ENCODE measurements at regions not wholly inside any gene's neighbourhood (a gene's known extent, or its start where the extent isn't known, plus 50 kb on each side); places are given as distances from the start of the nearest gene placed in this dataset.

GRCh38 chr1:5728663-5729355 lies 263.4 kb downstream of the NPHP4 start:
- FAIRE-seq (no peak), DNase-seq (ENCODE audit: low read depth, low spot score) (no peak), ATAC-seq (no peak)
- POLR2A ChIA-PET = no interaction called here
- Histone ChIP-seq H3K4me3 (no peak overlapping the region), H3K9me3 (replicated peaks; ENCODE audit: control insufficient read depth, insufficient read depth, low read length) (no peaks in the 10 kb centered on the region), H3K36me3 (ENCODE audit: control insufficient read depth in 2 of 2, insufficient read depth in 2 of 2, low read length in 1 of 2) (no peaks in the 10 kb centered on the region), H3K27me3 (replicated peaks in 1 of 2; ENCODE audit: control insufficient read depth in 2 of 2, insufficient read depth in 2 of 2, low read length in 1 of 2) (peaks cover 0 to 1% of the 10 kb centered on the region in 2 experiments; a peak in 1 of 4 replicates), H3K79me2 (ENCODE audit: control insufficient read depth, insufficient read depth, low read length) (no peaks in the 10 kb centered on the region), H3K4me2 (ENCODE audit: control insufficient read depth, insufficient read depth) (no peak overlapping the region), H4K20me1 (ENCODE audit: control insufficient read depth, insufficient read depth) (no peaks in the 10 kb centered on the region), H2AFZ (ENCODE audit: control insufficient read depth, low read depth, low read length) (no peak overlapping the region), H3K27ac (ENCODE audit: control insufficient read depth, insufficient read depth) (no peak overlapping the region), H3K4me1 (ENCODE audit: control insufficient read depth, insufficient read depth, low read length) (no peaks in the 10 kb centered on the region), H3K9ac (ENCODE audit: control insufficient read depth, insufficient read depth, low read length) (no peak overlapping the region)
- BruUV-seq (replicated peaks) = no TSS peak
- TF ChIP-seq ATF2 (IDR thresholded peaks at IDR 0.05; ENCODE audit: low read length) (no peak), POU2F2 (IDR thresholded peaks at IDR 0.05; ENCODE audit: borderline replicate concordance, low read depth, low read length) (no peak), IRF4 (IDR thresholded peaks at IDR 0.05; ENCODE audit: low read depth, low read length) (no peak), IKZF1 (conservative IDR thresholded peaks at IDR 0.05) (no peak), CBFB (IDR thresholded peaks at IDR 0.05; ENCODE audit: low read depth) (no peak)
- RAD21 ChIA-PET (ENCODE audit: unreplicated experiment) = no interaction called here
- SMC1A ChIA-PET (ENCODE audit: uncharacterized antibody, unreplicated experiment) = no interaction called here
- WGBS (ENCODE audit: insufficient coverage, insufficient replicate concordance, low lambda C conversion rate, missing lambda C conversion rate) = 0% methylated on average over 3 of the region's 5 CpGs
- CTCF ChIA-PET = no interaction called here
- intact Hi-C loops (cut with micrococcal nuclease; ENCODE audit: unreplicated experiment) (no loop called here), in situ Hi-C loops (cut with MboI) (no loop called here)
